ENCODE measurements at regions not wholly inside any gene's neighbourhood (a gene's known extent, or its start where the extent isn't known, plus 50 kb on each side); places are given as distances from the start of the nearest gene placed in this dataset.

GRCh38 chr13:40283666-40284065 is 382.8 kb downstream of the FOXO1 start:
- in situ Hi-C loops (cut with MboI) (no loop called here), intact Hi-C loops (cut with micrococcal nuclease; ENCODE audit: unreplicated experiment) (no loop called here)
- H3K79me2 ChIP-seq (ENCODE audit: control insufficient read depth, insufficient read depth, low read length): no peaks in the 10 kb centered on the region
- no peak overlapping the region for H2AFZ ChIP-seq (ENCODE audit: control insufficient read depth, low read depth, low read length)
- FAIRE-seq (no peak), DNase-seq (ENCODE audit: low read depth, low spot score) (no peak), ATAC-seq (no peak)
- no peak overlapping the region for H3K9ac ChIP-seq (ENCODE audit: control insufficient read depth, insufficient read depth, low read length)
- no peaks in the 10 kb centered on the region for H3K4me1 ChIP-seq (ENCODE audit: control insufficient read depth, insufficient read depth, low read length)
- H3K4me2 ChIP-seq (ENCODE audit: control insufficient read depth, insufficient read depth): no peak overlapping the region
- CTCF ChIA-PET: interaction anchor here (1.3 kb wide), 1 partner anchor 341 kb away, joined by 3 read pairs; no protein-coding TSS in a partner anchor
- TF ChIP-seq RAD21 (IDR thresholded peaks at IDR 0.05; ENCODE audit: insufficient read depth, low read depth, low read length) (no peak), ZNF24 (IDR thresholded peaks at IDR 0.05) (no peak), EP300 (IDR thresholded peaks at IDR 0.05; ENCODE audit: borderline replicate concordance in 1 of 2, control insufficient read depth in 1 of 2, low read depth in 2 of 2, low read length in 2 of 2) (no peak), USF1 (IDR thresholded peaks at IDR 0.05; ENCODE audit: borderline replicate concordance, extremely low read length, insufficient read depth, low read depth, low read length) (no peak), NBN (IDR thresholded peaks at IDR 0.05) (no peak), CEBPB (IDR thresholded peaks at IDR 0.05; ENCODE audit: borderline replicate concordance in 1 of 2, low read depth in 2 of 2, low read length in 2 of 2) (no peak), ATF2 (IDR thresholded peaks at IDR 0.05; ENCODE audit: low read length) (no peak)
- H3K9me3 ChIP-seq (replicated peaks; ENCODE audit: control insufficient read depth, insufficient read depth, low read length): no peaks in the 10 kb centered on the region
- no peaks in the 10 kb centered on the region for H3K36me3 ChIP-seq (ENCODE audit: control insufficient read depth in 2 of 2, insufficient read depth in 2 of 2, low read length in 1 of 2)
- no peaks in the 10 kb centered on the region for H3K27me3 ChIP-seq (replicated peaks in 1 of 2; ENCODE audit: control insufficient read depth in 2 of 2, insufficient read depth in 2 of 2, low read length in 1 of 2)
- RAD21 ChIA-PET (ENCODE audit: unreplicated experiment): no interaction called here
- H3K27ac ChIP-seq (ENCODE audit: control insufficient read depth, insufficient read depth): no peak overlapping the region
- BruUV-seq (replicated peaks): no TSS peak
- H3K4me3 ChIP-seq: no peak overlapping the region
- 52% methylated on average over 3 of the region's 3 CpGs for WGBS (ENCODE audit: insufficient coverage, insufficient replicate concordance, low lambda C conversion rate, missing lambda C conversion rate)
- SMC1A ChIA-PET (ENCODE audit: uncharacterized antibody, unreplicated experiment): interaction anchor here (0.9 to 1.3 kb wide), 2 partner anchors 11 to 341 kb away, joined by 3 to 4 read pairs; no protein-coding TSS in a partner anchor
- H4K20me1 ChIP-seq (ENCODE audit: control insufficient read depth, insufficient read depth): no peaks in the 10 kb centered on the region
- POLR2A ChIA-PET: no interaction called here
